ENCODE measurements at regions not wholly inside any gene's neighbourhood (a gene's known extent, or its start where the extent isn't known, plus 50 kb on each side); places are given as distances from the start of the nearest gene placed in this dataset.
"Not testable (repeated sequence)": the region's sequence is repeated elsewhere in the genome, so short reads cannot be mapped to it uniquely, and the experiment has no call there.

GRCh38 chr1:4121834-4122512, 221.9 kb upstream of the C1orf174 start:
- DNase-seq = no peak

DNA sequence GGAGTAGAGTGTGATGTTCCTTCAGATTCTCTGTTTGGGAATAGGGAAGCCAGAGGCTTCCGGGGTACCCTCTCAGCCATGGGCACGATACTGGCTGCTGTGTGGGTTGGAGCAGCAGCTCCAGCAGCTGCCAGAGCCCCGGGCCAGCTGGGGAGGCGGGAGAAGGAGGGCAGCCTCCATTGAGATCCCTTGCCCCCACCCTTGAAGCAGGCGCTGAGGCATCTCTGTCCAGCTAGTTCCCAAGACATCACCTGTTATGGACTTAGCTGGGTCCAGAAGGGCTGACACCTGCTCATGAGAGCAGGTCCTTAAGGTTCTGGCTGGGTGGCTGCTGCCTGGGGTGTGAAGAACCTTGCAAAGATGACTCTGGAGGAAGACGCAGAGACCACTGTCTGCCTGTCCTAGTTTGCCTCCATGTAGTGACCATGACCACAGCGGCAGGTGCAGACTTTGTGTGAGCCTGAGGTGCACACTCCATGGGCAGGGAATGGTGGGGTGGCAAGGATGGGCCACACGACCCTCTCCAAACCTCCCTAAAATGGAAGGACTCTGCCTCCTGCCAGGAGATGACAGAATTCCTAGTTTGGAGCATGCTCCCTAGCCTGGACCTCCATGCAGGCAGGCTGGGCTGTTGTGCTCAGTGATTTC, 222.6 kb upstream of the C1orf174 start:
- no peak for DNase-seq

DNA sequence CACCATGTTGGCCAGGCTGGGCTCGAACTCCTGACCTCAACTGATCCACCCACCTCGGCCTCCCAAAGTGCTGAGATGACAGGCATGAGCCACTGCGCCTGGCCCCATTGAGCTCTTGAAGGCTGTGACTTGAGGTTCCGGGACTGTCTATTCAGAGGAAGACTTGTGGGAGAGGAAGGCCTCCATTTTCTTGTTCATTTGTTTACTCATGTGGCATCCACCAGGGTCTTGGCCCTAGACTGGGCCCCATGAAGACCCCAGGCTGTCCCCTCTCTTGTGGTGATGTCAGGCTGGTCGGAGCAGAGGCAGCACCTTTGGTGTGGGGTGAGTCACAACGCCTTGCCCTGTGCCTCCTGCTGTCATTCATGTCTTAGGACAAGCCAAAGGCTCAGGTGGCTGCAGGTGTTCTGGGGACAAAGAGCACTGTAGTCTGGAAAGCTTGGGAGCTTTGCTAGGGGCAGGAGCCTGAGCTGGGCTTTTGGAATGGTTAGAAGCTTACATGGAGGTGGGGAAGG, 224.6 kb upstream of the C1orf174 start:
- no peak for DNase-seq

GRCh38 chr1:4126251-4126650, 226.2 kb upstream of the C1orf174 start:
- DNase-seq = no peak

- DNase-seq = no peak
Measured at GRCh38 chr1:4126731-4127591, 226.9 kb upstream of the C1orf174 start.

DNA sequence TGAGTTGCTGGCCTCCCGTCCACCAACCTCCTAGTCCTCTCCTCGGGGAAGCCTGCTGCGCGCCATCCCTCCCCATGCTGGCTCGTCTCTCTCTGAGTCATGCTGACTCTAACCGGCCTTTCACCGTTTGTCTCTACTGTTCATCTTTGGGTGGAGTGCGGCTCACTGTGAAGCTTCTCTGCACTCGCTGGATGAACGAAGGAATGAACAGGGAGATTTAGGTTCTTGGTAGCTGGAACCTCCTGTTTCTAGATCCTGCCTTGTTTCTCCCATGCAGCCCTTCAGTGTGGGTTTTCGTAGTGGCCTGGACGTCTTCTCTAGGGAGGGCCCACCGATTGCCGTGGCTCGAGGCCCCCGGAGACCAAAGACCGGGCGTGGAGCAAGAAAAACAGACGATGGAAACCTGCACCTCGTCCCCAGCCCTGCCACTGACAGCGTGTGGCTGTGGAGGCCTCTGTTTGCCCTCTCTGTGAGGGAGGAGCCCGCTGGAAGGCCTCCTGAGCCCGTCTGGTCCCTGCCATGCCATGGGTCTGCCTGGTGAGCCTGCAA, 227.6 kb upstream of the C1orf174 start:
- no peak for DNase-seq

GRCh38 chr1:4128616-4129015, 228.5 kb upstream of the C1orf174 start:
- DNase-seq = no peak

- no peak for DNase-seq
Measured at GRCh38 chr1:4129693-4130092, 229.6 kb upstream of the C1orf174 start.

GRCh38 chr1:4130096-4130495, 230.0 kb upstream of the C1orf174 start:
- no peak for DNase-seq

DNA sequence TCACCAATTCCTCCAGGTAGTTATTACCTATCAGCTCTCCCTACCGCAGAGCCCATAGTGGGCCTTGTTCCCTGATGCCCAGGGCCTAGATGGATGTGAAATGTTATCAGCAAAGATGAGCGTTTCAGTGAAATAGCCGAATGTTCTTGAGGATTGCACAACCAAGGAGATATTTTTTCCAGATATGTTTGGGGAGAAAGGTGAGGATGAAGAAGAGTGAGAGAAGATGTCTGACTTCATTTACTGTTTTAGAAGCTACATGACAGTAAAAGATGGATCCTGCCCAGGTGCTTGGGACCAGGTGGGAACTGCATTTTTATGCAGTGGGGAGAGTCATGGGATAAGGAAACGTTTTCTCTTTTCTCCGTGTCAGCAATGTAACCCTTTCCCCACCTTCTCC, 231.7 kb upstream of the C1orf174 start:
- no peak for DNase-seq

DNA sequence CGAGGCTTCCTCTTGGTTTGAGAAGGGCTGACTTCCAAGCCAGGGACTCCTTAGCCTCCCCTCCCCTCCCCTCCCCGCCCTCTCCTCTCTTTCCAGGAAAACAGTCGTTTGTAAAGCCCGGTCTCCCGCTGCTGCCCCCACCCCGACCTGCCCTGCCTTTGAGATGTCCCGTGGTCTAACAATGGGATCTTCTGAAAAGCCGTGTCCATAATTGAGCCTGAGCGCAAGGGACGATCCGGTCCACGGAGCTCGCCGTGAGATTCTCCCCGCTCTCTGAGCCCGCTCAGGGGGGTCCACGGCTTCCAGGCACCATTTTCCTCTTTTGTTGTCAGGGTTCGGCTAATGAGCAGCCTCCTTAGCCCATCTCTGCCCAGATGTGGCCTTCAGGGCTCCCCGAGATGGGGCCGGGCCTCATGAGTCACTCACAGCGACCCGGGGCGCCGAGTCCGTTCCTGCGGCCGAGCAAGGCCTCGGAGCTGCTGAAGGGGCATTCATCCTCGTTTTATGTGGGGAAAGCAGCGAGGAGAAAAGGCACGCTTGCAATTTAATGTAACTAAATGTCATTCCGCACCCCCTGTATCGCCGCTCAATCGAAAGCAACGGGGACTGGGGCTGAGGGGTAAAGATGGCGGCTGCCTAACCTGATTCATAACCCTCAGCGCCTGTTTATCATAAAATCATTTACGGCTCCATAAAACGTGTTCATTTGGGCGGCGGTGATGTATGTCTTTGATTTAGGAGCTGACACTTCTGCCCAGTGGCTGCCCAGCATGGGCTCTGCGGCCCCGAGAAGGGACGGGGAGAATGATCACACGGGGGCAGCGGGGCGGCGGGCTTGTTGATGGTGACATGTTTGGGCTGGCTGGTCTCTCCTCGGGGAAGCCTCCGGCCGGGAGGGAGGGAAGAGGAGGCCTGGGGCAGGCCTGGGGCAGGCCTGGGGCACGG, 232.6 kb upstream of the C1orf174 start:
- DNase-seq = no peak

- no peak for DNase-seq
Measured at GRCh38 chr1:4133297-4133938, 233.3 kb upstream of the C1orf174 start.

GRCh38 chr1:4133939-4134321, 233.9 kb upstream of the C1orf174 start:
- no peak for DNase-seq

- not testable (repeated sequence) for DNase-seq
Measured at GRCh38 chr1:4135853-4136252, 235.8 kb upstream of the C1orf174 start.

- no peak for DNase-seq
Measured at GRCh38 chr1:4137621-4138415, 237.7 kb upstream of the C1orf174 start.

DNA sequence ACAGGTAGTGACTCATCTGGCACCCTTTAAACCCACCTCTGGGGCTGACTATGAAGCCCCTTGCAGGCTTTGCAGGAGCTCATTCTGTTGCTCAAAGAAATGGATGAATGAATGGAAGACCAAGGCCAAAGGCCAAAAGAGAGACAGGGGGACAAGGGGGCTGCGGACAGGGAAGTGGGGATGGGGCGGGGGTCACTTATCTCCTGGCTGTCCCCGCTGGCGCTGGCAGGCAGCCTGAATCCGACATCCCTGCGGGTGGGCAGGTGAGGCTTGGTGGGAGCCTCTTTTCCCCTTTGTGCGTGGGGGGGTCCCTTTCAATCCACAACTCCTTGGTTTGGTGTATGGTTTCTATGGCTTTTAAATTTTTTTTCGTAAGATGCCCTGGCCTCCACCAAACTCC, 239.6 kb upstream of the C1orf174 start:
- no peak for DNase-seq

DNA sequence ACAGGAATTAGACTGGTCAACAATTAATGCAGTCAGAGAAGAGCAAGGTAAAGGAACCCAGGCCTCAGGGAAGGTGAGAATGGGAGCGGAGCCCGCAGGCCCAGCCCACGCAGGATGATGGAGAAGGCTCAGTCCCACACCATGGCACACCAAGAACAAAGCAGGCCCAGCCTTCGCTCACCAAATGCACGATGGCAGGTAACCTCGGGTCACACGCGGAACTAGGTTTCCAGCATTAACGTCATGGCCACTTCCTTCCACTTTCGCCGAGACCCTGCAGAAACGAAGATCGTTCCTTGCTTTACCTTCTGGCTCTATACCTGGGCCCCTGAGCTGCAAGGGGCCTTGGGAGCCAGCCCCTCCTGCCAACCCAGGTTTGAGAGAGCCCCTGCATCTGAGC, 240.2 kb upstream of the C1orf174 start:
- no peak for DNase-seq

- no peak for DNase-seq
Measured at GRCh38 chr1:4140821-4141220, 240.7 kb upstream of the C1orf174 start.

DNA sequence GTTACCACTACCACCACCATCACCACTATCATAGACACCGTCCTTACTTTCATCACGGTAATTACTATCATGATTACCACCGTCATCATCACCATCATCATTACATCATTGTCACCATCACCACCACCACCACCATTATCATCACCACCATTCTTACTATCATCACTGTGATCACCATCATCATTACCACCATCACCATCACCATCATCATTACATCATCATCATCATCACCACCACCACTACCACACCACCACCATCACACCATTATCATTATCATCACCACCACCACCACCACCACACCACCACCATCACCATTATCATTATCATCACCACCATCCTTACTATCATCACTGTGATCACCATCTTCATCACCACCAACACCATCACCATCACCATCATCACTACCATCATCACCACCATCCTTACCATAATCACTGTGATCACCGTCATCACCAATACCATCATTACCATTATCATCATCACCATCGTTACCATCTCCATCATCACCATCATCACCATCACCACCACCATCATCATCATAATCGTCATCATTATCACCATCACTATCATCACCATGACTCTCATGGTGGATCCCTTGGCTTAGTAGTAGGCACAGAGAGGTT, 244.4 kb upstream of the C1orf174 start:
- DNase-seq = no peak

DNA sequence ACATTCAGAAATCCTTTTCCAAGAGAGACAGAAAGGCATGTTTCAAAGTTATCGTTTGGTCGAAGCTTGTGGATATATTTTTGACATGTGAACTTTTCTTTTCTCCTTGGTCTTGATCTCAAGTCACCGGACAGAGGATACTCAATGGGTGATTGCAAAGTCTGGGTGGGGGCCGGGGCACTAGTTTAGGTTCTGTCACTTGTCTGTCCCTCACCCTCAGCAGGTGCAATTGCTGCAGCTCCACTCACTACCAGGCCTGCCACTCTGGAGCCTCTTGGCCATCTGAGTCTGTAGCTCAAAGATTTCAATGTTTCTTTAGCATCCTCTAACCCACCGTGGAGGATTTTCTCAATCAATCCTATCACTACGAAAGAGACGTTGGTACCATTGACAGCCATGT, 246.0 kb upstream of the C1orf174 start:
- no peak for DNase-seq
